Activated naive CD8-positive, alpha-beta T cell treated with anti-CD3 and anti-CD28 coated beads for 36 hours (primary cell): ENCODE measurements at regions not wholly inside any gene's neighbourhood (a gene's known extent, or its start where the extent isn't known, plus 50 kb on each side); places are given as distances from the start of the nearest gene placed in this dataset.
"Not testable (repeated sequence)": the region's sequence is repeated elsewhere in the genome, so short reads cannot be mapped to it uniquely, and the experiment has no call there.

Experiments used
- DNase-seq: peaks from one replicate; pipeline ENCODE4 v3.0.0; 2021
- H3K27ac Mint-ChIP-seq: one replicate; pipeline ENCODE4 v1.8.0; 2022; ENCODE audit warnings: mild to moderate bottlenecking, moderate library complexity, mixed read lengths
- H3K27me3 Mint-ChIP-seq: one replicate; pipeline ENCODE4 v1.8.0; 2022; ENCODE audit warnings: mild to moderate bottlenecking, mixed read lengths
- H3K36me3 Mint-ChIP-seq: one replicate; pipeline ENCODE4 v1.8.0; 2021; ENCODE audit warnings: mild to moderate bottlenecking, mixed read lengths
- H3K4me1 Mint-ChIP-seq: one replicate; pipeline ENCODE4 v1.8.0; 2021; ENCODE audit warnings: mixed read lengths
- H3K4me3 Mint-ChIP-seq: one replicate; pipeline ENCODE4 v1.8.0; 2022; ENCODE audit warnings: mild to moderate bottlenecking, moderate library complexity, mixed read lengths
- H3K9me3 Mint-ChIP-seq: one replicate; pipeline ENCODE4 v1.8.0; 2022; ENCODE audit warnings: mixed read lengths

DNA sequence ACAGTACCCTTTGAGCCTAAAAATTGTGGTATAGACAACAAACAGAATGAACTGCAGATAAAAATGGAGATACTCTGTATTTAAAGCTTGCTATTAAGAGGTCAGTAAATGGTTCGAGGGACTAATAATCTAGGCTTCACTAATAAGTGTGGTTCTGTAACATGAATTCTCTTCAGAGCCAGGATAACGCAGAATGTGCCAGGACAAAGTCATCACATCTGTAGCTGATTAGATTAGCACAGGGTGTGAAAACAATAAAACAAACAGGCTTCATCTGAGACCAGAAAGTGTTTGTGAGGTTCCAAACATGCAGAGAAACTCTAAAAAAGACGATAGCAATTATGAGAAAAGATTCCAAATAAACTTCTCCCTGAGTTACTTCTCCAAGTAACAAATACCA lies 89.1 kb upstream of the LUZP2 start:
- no peak for DNase-seq
- Mint-ChIP-seq H3K36me3 (no peaks in the 10 kb centered on the region), H3K4me1 (no peaks in the 10 kb centered on the region), H3K27ac (no peak overlapping the region), H3K4me3 (no peak overlapping the region), H3K27me3 (no peaks in the 10 kb centered on the region), H3K9me3 (peaks cover 3% of the 10 kb centered on the region)

DNA sequence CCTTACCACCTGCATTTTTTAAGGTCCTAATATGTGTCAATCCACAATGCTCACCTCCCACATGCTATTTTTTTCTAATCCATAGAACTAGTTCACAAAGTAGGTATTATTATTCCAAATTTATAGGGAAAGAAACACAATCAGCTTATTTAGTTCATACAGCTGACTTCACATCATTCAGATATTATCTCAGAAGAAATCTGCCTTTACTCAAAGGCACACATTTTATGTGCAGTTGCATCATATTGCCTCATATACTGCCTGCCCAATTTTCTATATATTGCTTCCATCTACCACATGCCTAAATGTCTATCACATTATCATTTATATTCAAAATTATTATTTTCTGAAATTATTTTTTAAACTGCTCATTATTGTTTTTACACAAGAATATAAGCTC lies 88.7 kb upstream of the LUZP2 start:
- Mint-ChIP-seq H3K9me3 (peaks cover 3% of the 10 kb centered on the region), H3K4me1 (no peaks in the 10 kb centered on the region), H3K27me3 (no peaks in the 10 kb centered on the region), H3K27ac (no peak overlapping the region), H3K4me3 (no peak overlapping the region), H3K36me3 (no peaks in the 10 kb centered on the region)
- DNase-seq = no peak

DNA sequence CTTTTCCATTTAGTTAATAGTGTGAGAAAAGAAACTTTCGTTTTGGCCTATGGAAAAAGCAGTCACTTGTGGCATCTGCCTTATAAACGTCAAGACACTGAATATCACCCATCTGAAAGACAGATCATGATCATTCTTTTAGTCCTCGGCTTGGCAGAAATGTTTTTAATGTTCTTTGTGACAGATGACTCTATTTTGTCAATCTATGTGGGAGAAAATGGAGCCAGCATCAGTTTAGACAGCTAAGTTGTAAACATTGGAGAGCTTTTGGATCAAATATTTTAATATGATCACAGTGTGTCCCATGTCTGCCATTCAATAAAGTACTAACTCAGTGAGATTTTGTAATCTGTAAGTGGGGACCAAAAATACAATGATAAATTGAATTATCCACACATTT lies 85.1 kb upstream of the LUZP2 start:
- Mint-ChIP-seq H3K4me3 (no peak overlapping the region), H3K27me3 (no peaks in the 10 kb centered on the region), H3K4me1 (no peaks in the 10 kb centered on the region), H3K27ac (no peak overlapping the region), H3K36me3 (no peaks in the 10 kb centered on the region), H3K9me3 (peaks cover 7% of the 10 kb centered on the region)
- no peak for DNase-seq

DNA sequence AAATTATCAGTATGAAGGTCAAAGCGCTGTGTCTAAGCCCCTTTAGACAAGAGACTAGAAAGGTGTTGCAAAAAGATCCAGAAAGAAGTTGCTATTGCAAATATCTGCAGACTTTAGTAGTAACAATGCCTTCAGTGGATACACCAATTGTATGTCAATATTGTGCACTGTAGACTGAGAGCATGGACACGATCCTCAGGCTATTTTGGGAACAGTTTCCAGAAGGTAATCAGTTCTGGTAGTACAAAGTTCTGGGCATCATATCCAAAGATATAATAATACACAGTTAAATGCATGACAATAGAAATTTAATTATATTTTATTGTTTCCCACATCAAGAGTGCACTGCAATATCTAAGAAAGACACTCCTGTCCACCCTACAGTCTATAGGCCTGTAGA lies 84.1 kb upstream of the LUZP2 start:
- H3K36me3 Mint-ChIP-seq = no peaks in the 10 kb centered on the region
- H3K4me1 Mint-ChIP-seq = no peaks in the 10 kb centered on the region
- H3K9me3 Mint-ChIP-seq = peaks cover 7% of the 10 kb centered on the region
- no peak overlapping the region for H3K4me3 Mint-ChIP-seq
- DNase-seq = no peak
- no peaks in the 10 kb centered on the region for H3K27me3 Mint-ChIP-seq
- no peak overlapping the region for H3K27ac Mint-ChIP-seq

DNA sequence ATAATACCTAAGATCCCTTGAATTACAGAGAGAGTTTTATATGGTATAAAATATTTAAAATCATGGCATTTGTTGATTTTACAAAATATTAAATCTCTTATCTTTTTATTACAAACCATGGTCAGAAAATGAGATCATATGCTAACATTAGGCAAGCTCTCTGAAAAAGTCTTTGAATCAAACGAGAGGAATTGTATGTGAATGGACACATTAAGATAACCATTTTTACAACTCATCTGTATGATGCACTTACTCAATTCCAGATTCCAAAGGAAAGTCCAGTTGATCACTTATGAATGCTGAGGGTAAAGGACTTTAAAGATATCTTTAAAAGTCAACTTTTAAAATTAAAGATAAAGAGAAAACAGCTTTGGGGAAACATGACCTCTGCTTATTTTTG lies 83.5 kb upstream of the LUZP2 start:
- Mint-ChIP-seq H3K27ac (no peak overlapping the region), H3K4me3 (no peak overlapping the region), H3K36me3 (no peaks in the 10 kb centered on the region), H3K27me3 (no peaks in the 10 kb centered on the region), H3K4me1 (no peaks in the 10 kb centered on the region), H3K9me3 (peaks cover 7% of the 10 kb centered on the region)
- no peak for DNase-seq

DNA sequence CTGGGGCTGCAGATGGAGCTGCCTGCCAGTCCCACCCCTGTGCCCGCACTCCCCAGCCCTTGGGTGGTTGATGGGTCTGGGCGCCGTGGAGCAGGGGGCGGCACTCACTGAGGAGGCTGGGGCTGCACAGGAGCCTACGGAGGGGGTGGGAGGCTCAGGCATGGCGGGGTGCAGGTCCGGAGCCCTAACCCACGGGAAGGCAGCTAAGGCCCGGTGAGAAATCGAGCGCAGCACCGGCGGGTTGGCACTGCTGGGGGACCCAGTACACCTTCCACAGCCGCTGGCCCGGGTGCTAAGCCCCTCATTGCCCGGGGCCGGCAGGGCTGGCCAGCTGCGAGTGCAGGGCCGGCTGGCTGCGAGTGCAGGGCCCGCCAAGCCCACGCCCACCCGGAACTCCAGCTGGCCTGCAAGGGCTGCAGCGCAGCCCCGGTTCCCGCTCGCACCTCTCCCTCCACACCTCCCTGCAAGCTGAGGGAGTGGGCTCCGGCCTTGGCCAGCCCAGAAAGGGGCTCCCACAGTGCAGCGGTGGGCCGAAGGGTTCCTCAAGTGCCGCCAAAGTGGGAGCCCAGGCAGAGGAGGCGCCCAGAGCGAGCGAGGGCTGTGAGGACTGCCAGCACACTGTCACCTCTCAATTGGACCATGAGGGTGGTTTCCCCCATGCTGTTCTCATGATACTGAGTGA lies 80.8 kb upstream of the LUZP2 start:
- H3K36me3 Mint-ChIP-seq, H3K27ac Mint-ChIP-seq, H3K27me3 Mint-ChIP-seq, H3K4me3 Mint-ChIP-seq, DNase-seq, H3K4me1 Mint-ChIP-seq, H3K9me3 Mint-ChIP-seq: not testable (repeated sequence)

DNA sequence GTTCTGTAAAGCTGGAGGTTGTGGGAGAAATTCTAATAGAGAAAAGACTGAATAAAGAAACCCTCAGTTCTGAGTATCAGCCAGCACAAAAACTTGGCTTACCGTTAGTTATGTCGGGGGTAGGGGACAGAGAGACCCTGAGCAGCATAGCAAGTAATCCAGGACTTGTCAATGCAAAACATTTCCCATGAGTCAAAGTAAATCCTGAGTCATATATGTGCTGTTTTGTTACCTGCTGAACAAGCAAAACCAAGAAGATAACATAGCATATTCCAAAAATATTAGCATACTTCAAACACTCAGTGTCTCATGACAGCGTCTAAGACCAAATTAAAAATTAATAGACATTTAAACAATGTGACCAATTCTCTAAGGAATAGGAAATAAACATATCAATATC lies 75.1 kb upstream of the LUZP2 start:
- peaks cover 1% of the 10 kb centered on the region for H3K9me3 Mint-ChIP-seq
- no peak overlapping the region for H3K4me3 Mint-ChIP-seq
- H3K36me3 Mint-ChIP-seq = no peaks in the 10 kb centered on the region
- H3K4me1 Mint-ChIP-seq = no peaks in the 10 kb centered on the region
- no peak overlapping the region for H3K27ac Mint-ChIP-seq
- H3K27me3 Mint-ChIP-seq = no peaks in the 10 kb centered on the region
- DNase-seq = no peak

DNA sequence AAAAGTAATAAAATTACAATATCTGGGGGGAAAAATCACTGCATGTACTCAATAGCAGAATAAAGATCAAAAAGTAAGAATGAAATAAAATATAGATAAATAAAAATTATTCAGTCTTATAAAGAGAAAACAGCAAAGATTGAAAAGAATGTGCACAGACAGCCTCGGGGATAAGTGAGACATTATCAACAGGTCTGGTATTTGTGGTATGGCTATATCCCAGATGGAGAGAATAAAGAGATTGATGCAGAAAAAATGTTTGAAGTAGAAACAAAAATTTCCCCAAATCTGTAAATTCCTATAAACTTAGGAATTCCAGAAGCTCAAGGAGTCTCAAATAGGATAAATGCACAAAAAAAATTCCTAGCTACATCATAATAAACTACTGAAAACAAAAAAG lies 74.5 kb upstream of the LUZP2 start:
- Mint-ChIP-seq H3K27me3 (no peaks in the 10 kb centered on the region), H3K4me3 (no peak overlapping the region), H3K36me3 (no peaks in the 10 kb centered on the region), H3K4me1 (no peaks in the 10 kb centered on the region), H3K27ac (no peak overlapping the region), H3K9me3 (peaks cover 1% of the 10 kb centered on the region)
- DNase-seq = no peak

DNA sequence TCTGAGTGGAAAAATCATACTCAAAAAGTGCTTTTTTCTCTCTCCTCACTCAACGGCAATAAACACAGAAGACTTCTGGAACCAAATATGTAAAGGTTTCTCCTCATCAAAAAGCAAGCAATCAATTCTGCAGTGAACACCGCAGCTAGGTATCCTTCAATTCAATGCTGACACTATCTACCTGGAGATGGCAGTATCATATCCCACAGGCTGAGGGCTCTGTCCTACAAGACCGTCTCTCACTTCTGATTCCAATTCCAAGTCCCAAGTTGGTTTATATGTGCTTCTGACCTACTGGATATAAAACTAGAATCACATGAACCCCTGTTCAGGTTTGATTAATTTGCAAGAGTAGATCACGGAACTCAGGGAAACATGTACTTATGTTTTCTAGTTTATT lies 59.7 kb upstream of the LUZP2 start:
- no peaks in the 10 kb centered on the region for H3K9me3 Mint-ChIP-seq
- no peak overlapping the region for H3K4me3 Mint-ChIP-seq
- H3K27ac Mint-ChIP-seq = no peak overlapping the region
- no peaks in the 10 kb centered on the region for H3K4me1 Mint-ChIP-seq
- no peaks in the 10 kb centered on the region for H3K27me3 Mint-ChIP-seq
- DNase-seq = no peak
- H3K36me3 Mint-ChIP-seq = no peaks in the 10 kb centered on the region
